OCI-LY1 (cell line): ENCODE measurements at regions not wholly inside any gene's neighbourhood (a gene's known extent, or its start where the extent isn't known, plus 50 kb on each side); places are given as distances from the start of the nearest gene placed in this dataset.

Experiments
- H2AFZ ChIP-seq: fragments of 200-600 bp; sonication (generic), shearing (Covaris generic); 2 replicates; pipeline ENCODE4 v1.6.0; 2014; ENCODE audit warnings: antibody characterized with exemption, mild to moderate bottlenecking, low read length
- H3F3A ChIP-seq: fragments of 200-600 bp; sonication (generic), shearing (Covaris generic); 2 replicates; pipeline ENCODE4 v1.6.0; 2014; ENCODE audit warnings: mild to moderate bottlenecking, antibody characterized with exemption, low read length, moderate library complexity; ENCODE audit not compliant: insufficient read depth
- H3K27ac ChIP-seq: fragments of 200-600 bp; sonication (generic); 2 replicates; pipeline ENCODE4 v1.5.1; 2014; ENCODE audit warnings: low read length, mixed run types, mild to moderate bottlenecking, low read depth; ENCODE audit not compliant: poor library complexity, severe bottlenecking
- H3K27me3 ChIP-seq: fragments of 200-600 bp; sonication (generic); 2 replicates; pipeline ENCODE4 v1.6.0; 2014; ENCODE audit warnings: antibody characterized with exemption, mild to moderate bottlenecking, low read length, moderate library complexity; ENCODE audit not compliant: insufficient read depth
- H3K36me3 ChIP-seq: fragments of 200-600 bp; sonication (generic); 2 replicates; pipeline ENCODE4 v1.6.1; 2014; ENCODE audit warnings: mild to moderate bottlenecking, antibody characterized with exemption, low read length, moderate library complexity, mixed read lengths; ENCODE audit not compliant: insufficient read depth
- H3K4me1 ChIP-seq: fragments of 200-600 bp; sonication (generic); 2 replicates; pipeline ENCODE4 v1.5.1; 2014; ENCODE audit warnings: mild to moderate bottlenecking, low read length, moderate library complexity; ENCODE audit not compliant: insufficient read depth, severe bottlenecking
- H3K4me2 ChIP-seq: fragments of 200-600 bp; sonication (generic), shearing (Covaris generic); 2 replicates; pipeline ENCODE4 v1.6.1; 2014; ENCODE audit warnings: low read length
- H3K4me3 ChIP-seq: fragments of 200-600 bp; sonication (generic); 2 replicates; pipeline ENCODE4 v1.5.1; 2014; ENCODE audit warnings: low read length, low read depth, mild to moderate bottlenecking, mixed read lengths; ENCODE audit not compliant: poor library complexity, severe bottlenecking
- H3K79me2 ChIP-seq: fragments of 200-600 bp; shearing (Covaris generic); 2 replicates; pipeline ENCODE4 v1.6.1; 2016; ENCODE audit warnings: mixed run types, low read length, mixed read lengths; ENCODE audit not compliant: insufficient read depth
- H3K9ac ChIP-seq: fragments of 200-600 bp; sonication (generic), shearing (Covaris generic); 2 replicates; pipeline ENCODE4 v1.6.1; 2014; ENCODE audit warnings: mild to moderate bottlenecking, low read length, mixed read lengths
- H3K9me2 ChIP-seq: fragments of 200-600 bp; sonication (generic), shearing (Covaris generic); 2 replicates; pipeline ENCODE4 v1.6.1; 2014; ENCODE audit warnings: low read depth, mild to moderate bottlenecking, low read length, mixed read lengths
- H3K9me3 ChIP-seq: fragments of 200-600 bp; shearing (Covaris generic); 2 replicates; pipeline ENCODE4 v1.6.1; 2014; ENCODE audit warnings: low read length, mixed read lengths
- H4K20me1 ChIP-seq: fragments of 200-600 bp; sonication (generic), shearing (Covaris generic); 2 replicates; pipeline ENCODE4 v1.6.0; 2016; ENCODE audit warnings: mild to moderate bottlenecking, low read length; ENCODE audit not compliant: insufficient read depth
- EZH2 ChIP-seq: fragments of 200-600 bp; sonication (generic), shearing (Covaris generic); IDR thresholded peaks from 2 replicates; pipeline ENCODE4 v1.8.0; 2017; ENCODE audit warnings: borderline replicate concordance, mixed run types, mild to moderate bottlenecking, antibody characterized with exemption, low read length, moderate library complexity, mixed read lengths
- TF ChIP-seq, protein P1 (sequence below): fragments of 200-600 bp; sonication (generic), shearing (Covaris generic); IDR thresholded peaks from 2 replicates; pipeline ENCODE4 v1.5.1; 2017; ENCODE audit warnings: mild to moderate bottlenecking, antibody characterized with exemption, low read length, moderate library complexity, mixed read lengths

DNA sequence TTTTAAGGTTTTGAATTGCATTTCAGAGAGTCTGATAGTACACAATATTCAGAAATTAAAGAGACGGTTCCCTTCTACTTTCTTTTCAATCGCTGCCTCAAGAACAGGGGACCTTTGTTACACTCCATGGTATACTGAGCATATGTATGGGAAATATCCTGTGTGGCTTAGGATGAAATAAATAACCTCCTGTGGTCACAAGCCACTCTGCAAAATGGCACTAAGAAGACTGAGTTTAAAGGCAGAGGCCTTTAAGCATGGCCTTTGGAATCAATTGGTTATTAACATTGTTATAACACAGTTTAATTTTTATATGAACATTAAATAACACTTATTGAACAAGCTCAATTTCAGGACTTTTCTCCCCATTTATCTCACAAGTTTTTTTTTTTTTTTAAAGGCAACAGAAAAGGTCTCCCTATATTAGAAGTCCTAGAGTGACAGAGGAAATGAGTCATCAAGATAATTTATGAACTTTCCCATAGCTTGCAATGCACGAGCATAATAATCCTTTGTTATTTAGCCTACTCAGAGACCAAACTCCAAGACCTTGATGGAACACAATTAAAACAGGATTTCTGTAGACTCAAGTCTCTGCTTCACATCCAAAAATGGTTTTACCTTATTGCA lies 341.9 kb downstream of the TMEM167A start:
- Histone ChIP-seq H3K9me3 (no peaks in the 10 kb centered on the region), H3K4me3 (no peak overlapping the region), H3K4me1 (no peaks in the 10 kb centered on the region), H3K36me3 (no peaks in the 10 kb centered on the region), H4K20me1 (no peaks in the 10 kb centered on the region), H3K27me3 (no peaks in the 10 kb centered on the region), H3K27ac (no peak overlapping the region), H3F3A (no peaks in the 10 kb centered on the region), H3K9me2 (no peaks in the 10 kb centered on the region), H3K9ac (no peak overlapping the region), H3K79me2 (no peaks in the 10 kb centered on the region), H2AFZ (no peak overlapping the region), H3K4me2 (no peak overlapping the region)
- TF ChIP-seq, protein P1, sequence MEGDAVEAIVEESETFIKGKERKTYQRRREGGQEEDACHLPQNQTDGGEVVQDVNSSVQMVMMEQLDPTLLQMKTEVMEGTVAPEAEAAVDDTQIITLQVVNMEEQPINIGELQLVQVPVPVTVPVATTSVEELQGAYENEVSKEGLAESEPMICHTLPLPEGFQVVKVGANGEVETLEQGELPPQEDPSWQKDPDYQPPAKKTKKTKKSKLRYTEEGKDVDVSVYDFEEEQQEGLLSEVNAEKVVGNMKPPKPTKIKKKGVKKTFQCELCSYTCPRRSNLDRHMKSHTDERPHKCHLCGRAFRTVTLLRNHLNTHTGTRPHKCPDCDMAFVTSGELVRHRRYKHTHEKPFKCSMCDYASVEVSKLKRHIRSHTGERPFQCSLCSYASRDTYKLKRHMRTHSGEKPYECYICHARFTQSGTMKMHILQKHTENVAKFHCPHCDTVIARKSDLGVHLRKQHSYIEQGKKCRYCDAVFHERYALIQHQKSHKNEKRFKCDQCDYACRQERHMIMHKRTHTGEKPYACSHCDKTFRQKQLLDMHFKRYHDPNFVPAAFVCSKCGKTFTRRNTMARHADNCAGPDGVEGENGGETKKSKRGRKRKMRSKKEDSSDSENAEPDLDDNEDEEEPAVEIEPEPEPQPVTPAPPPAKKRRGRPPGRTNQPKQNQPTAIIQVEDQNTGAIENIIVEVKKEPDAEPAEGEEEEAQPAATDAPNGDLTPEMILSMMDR = no peak
- no peak for TF ChIP-seq EZH2

- Histone ChIP-seq H3K27ac (no peak overlapping the region), H2AFZ (no peak overlapping the region)
Measured at GRCh38 chr5:82734347-82734746, 342.8 kb downstream of the TMEM167A start.

GRCh38 chr5:82730913-82731312 lies 346.3 kb downstream of the TMEM167A start:
- Histone ChIP-seq H3K79me2 (no peaks in the 10 kb centered on the region), H3K9me3 (no peaks in the 10 kb centered on the region), H3K9ac (no peak overlapping the region), H3K27me3 (no peaks in the 10 kb centered on the region), H3K36me3 (no peaks in the 10 kb centered on the region), H3F3A (no peaks in the 10 kb centered on the region), H4K20me1 (no peaks in the 10 kb centered on the region), H2AFZ (no peak overlapping the region), H3K9me2 (no peaks in the 10 kb centered on the region), H3K4me3 (no peak overlapping the region), H3K27ac (no peak overlapping the region), H3K4me2 (no peak overlapping the region), H3K4me1 (no peaks in the 10 kb centered on the region)
- TF ChIP-seq EZH2 = no peak
- TF ChIP-seq, protein P1 = no peak

More at GRCh38 chr5:82734347-82734746, 342.8 kb downstream of the TMEM167A start:
- Histone ChIP-seq H4K20me1 (no peaks in the 10 kb centered on the region), H3F3A (no peaks in the 10 kb centered on the region), H3K27me3 (no peaks in the 10 kb centered on the region), H3K9me3 (no peaks in the 10 kb centered on the region), H3K4me3 (no peak overlapping the region), H3K9me2 (no peaks in the 10 kb centered on the region), H3K4me1 (no peaks in the 10 kb centered on the region), H3K9ac (no peak overlapping the region), H3K4me2 (no peak overlapping the region), H3K79me2 (no peaks in the 10 kb centered on the region), H3K36me3 (no peaks in the 10 kb centered on the region)
- no peak for TF ChIP-seq EZH2
- TF ChIP-seq, protein P1 = no peak
